DMS53 treated with DMSO at 0.1 percent for 48 hours (cell line): ENCODE measurements at regions not wholly inside any gene's neighbourhood (a gene's known extent, or its start where the extent isn't known, plus 50 kb on each side); places are given as distances from the start of the nearest gene placed in this dataset.
A peak's percentile ranks its signal among the peaks of the same experiment; 100 is the strongest.

Experiments
- DNase-seq: peaks from one replicate; lab custom pipeline; 2025; ENCODE audit not compliant: unreplicated experiment; lab: John Stamatoyannopoulos, UW

GRCh38 chr1:177351361-177352108 is 180.8 kb downstream of the BRINP2 start:
- DNase-seq, result no peak

- no peak for DNase-seq
These were observed 176.1 kb downstream of the BRINP2 start for GRCh38 chr1:177346790-177347359.

- no peak for DNase-seq
These were observed 172.7 kb downstream of the BRINP2 start for GRCh38 chr1:177343445-177343844.

GRCh38 chr1:177341773-177342172 is 171.0 kb downstream of the BRINP2 start:
- no peak for DNase-seq

GRCh38 chr1:177340601-177341067 is 169.9 kb downstream of the BRINP2 start:
- DNase-seq, result no peak

- no peak for DNase-seq
These were observed 167.6 kb downstream of the BRINP2 start for GRCh38 chr1:177338376-177338775.

- DNase-seq, result no peak
These were observed 164.1 kb downstream of the BRINP2 start for GRCh38 chr1:177334903-177335302.

GRCh38 chr1:177333936-177334595 is 163.3 kb downstream of the BRINP2 start:
- DNase-seq, result peak; percentile 11
